HepG2 (cell line): ENCODE measurements at regions not wholly inside any gene's neighbourhood (a gene's known extent, or its start where the extent isn't known, plus 50 kb on each side); places are given as distances from the start of the nearest gene placed in this dataset.
A peak's percentile ranks its signal among the peaks of the same experiment; 100 is the strongest.

ENCODE experiments used
- ATAC-seq: fragments of 200-7000 bp; cut with Tn5 transposase; 3 replicates; pipeline ENCODE4 v1.9.1; 2020; ENCODE audit warnings: mild to moderate bottlenecking, moderate library complexity
- BruUV-seq: library from RNA; stranded (reverse); fragments of 400-500 nt; replicated peaks from 2 replicates; lab custom pipeline; 2021; lab: Mats Ljungman, UMichigan
- CTCF ChIA-PET: fragments of 300-600 bp; formaldehyde crosslinking; extraction: SDS; loops from one replicate; lab custom pipeline; 2021; ENCODE audit warnings: low total read pairs, inconsistent platforms, low intra/inter-chr PET ratio; lab: Yijun Ruan, JAX
- POLR2A ChIA-PET: fragments of 350-600 bp; sonication (Branson Sonifier 250); formaldehyde crosslinking; loops from one replicate; lab custom pipeline; 2020; ENCODE audit warnings: antibody characterized with exemption, inconsistent platforms; lab: Yijun Ruan, JAX
- DNase-seq: peaks from one replicate; pipeline ENCODE4 v3.0.0-alpha.2; 2015; ENCODE audit warnings: low spot score
- FAIRE-seq: peaks from 3 replicates; lab custom pipeline; 2011; peaks lifted over from hg19 to GRCh38; lab: Jason Lieb, UNC
- H2AFZ ChIP-seq: one replicate; pipeline ENCODE4 v1.6.1; 2011; ENCODE audit warnings: low read length, inconsistent platforms
- H3K27ac ChIP-seq: fragments of 300-600 bp; 3 replicates; pipeline ENCODE4 v1.8.0; 2011; ENCODE audit warnings: mixed run types, mild to moderate bottlenecking, mixed read lengths, low read length, inconsistent platforms; ENCODE audit not compliant: insufficient read depth; ENCODE audit errors: extremely low read length
- H3K27me3 ChIP-seq, 2 experiments: fragments of 200-600 bp in 1 of 2; 2 replicates in 1 of 2; 3 replicates in 1 of 2; pipeline versions ENCODE4 v1.6.0 to v1.8.0; 2011; ENCODE audit warnings: low read length in 2 of 2, mild to moderate bottlenecking in 2 of 2, moderate library complexity in 2 of 2, inconsistent platforms in 1 of 2; ENCODE audit not compliant: insufficient read depth in 2 of 2, control insufficient read depth in 1 of 2
- H3K36me3 ChIP-seq, 2 experiments: fragments of 200-600 bp in 1 of 2; replicated peaks in 1 of 2; 2 replicates in 1 of 2; 3 replicates in 1 of 2; pipeline versions ENCODE4 v1.5.1 to v1.8.0; 2011; ENCODE audit warnings: low read length in 2 of 2, inconsistent platforms in 1 of 2; ENCODE audit not compliant: insufficient read depth in 2 of 2, control insufficient read depth in 1 of 2
- H3K4me1 ChIP-seq: 2 replicates; pipeline ENCODE4 v1.5.1; 2012; ENCODE audit warnings: low read length, inconsistent platforms; ENCODE audit not compliant: insufficient read depth
- H3K4me2 ChIP-seq: 2 replicates; pipeline ENCODE4 v1.6.0; 2011; ENCODE audit warnings: low read depth, low read length, inconsistent platforms
- H3K4me3 ChIP-seq, 3 experiments: fragments of 200-600 bp in 1 of 3; sonication (generic), shearing (Covaris generic) in 1 of 3; replicated peaks in 1 of 3; 2 replicates each; pipeline ENCODE4 v1.5.1; 2011 to 2016; ENCODE audit warnings: low read length in 3 of 3, inconsistent platforms in 2 of 3, low read depth in 2 of 3, mild to moderate bottlenecking in 2 of 3, control low read depth in 1 of 3, mixed read lengths in 1 of 3; ENCODE audit not compliant: insufficient read depth in 1 of 3
- H3K79me2 ChIP-seq: one replicate; pipeline ENCODE4 v1.6.1; 2011; ENCODE audit warnings: low read length, inconsistent platforms; ENCODE audit not compliant: insufficient read depth
- H3K9ac ChIP-seq: 2 replicates; pipeline ENCODE4 v1.6.0; 2011; ENCODE audit warnings: mild to moderate bottlenecking, low read depth, low read length, inconsistent platforms; ENCODE audit not compliant: insufficient read depth
- H3K9me3 ChIP-seq: 2 replicates; pipeline ENCODE4 v1.5.1; 2012; ENCODE audit warnings: mild to moderate bottlenecking, low read length
- H4K20me1 ChIP-seq: 2 replicates; pipeline ENCODE4 v1.6.0; 2011; ENCODE audit warnings: inconsistent platforms, mild to moderate bottlenecking, low read length, moderate library complexity; ENCODE audit not compliant: insufficient read depth
- AHDC1 ChIP-seq: sonication (generic); formaldehyde crosslinking; IDR thresholded peaks from 2 replicates; pipeline ENCODE4 v1.5.1; 2020; ENCODE audit warnings: mild to moderate bottlenecking, missing genetic modification reagents, borderline replicate concordance
- CC2D1A ChIP-seq: sonication (generic); formaldehyde crosslinking; IDR thresholded peaks from 2 replicates; pipeline ENCODE4 v1.8.1; 2023; ENCODE audit warnings: mild to moderate bottlenecking, missing genetic modification reagents
- FOSL2 ChIP-seq: sonication (generic); formaldehyde crosslinking; IDR thresholded peaks from 2 replicates; pipeline ENCODE4 v1.4.0; 2020; ENCODE audit warnings: missing genetic modification reagents
- KDM1A ChIP-seq: IDR thresholded peaks from 2 replicates; pipeline ENCODE4 v1.6.1; 2016; ENCODE audit warnings: missing compliant biosample characterization
- MYC ChIP-seq: sonication (generic); formaldehyde crosslinking; IDR thresholded peaks from 2 replicates; pipeline ENCODE4 v1.9.0; 2021; ENCODE audit warnings: missing genetic modification reagents, borderline replicate concordance
- PRMT3 ChIP-seq: sonication (generic); formaldehyde crosslinking; IDR thresholded peaks from 2 replicates; pipeline ENCODE4 v1.8.1; 2022; ENCODE audit warnings: low read depth, mild to moderate bottlenecking, moderate library complexity, missing genetic modification reagents, borderline replicate concordance
- RCOR2 ChIP-seq: IDR thresholded peaks from 2 replicates; pipeline ENCODE4 v1.6.1; 2016; ENCODE audit warnings: missing biosample characterization, missing genetic modification reagents
- SAP130 ChIP-seq: IDR thresholded peaks from 2 replicates; pipeline ENCODE4 v1.6.1; 2016; ENCODE audit warnings: low read depth
- SOX13 ChIP-seq, 3 experiments: fragments of 450-650 bp in 1 of 3; sonication (generic) in 1 of 3; formaldehyde crosslinking in 1 of 3; IDR thresholded peaks in 2 of 3; conservative IDR thresholded peaks in 1 of 3; 2 replicates each; pipeline versions ENCODE4 v1.5.0 to v1.6.1; 2016 to 2020; ENCODE audit warnings: antibody characterized with exemption in 1 of 3, mild to moderate bottlenecking in 1 of 3, missing compliant biosample characterization in 1 of 3, missing genetic modification reagents in 1 of 3, moderate library complexity in 1 of 3
- SOX6 ChIP-seq, 2 experiments: fragments of 450-650 bp in 1 of 2; sonication (generic) in 1 of 2; formaldehyde crosslinking in 1 of 2; IDR thresholded peaks; 2 replicates each; pipeline versions ENCODE4 v1.4.0 to v1.6.1; 2017 to 2020; ENCODE audit warnings: antibody characterized with exemption in 1 of 2, mild to moderate bottlenecking in 1 of 2, missing genetic modification reagents in 1 of 2
- ZFAT ChIP-seq: sonication (generic); formaldehyde crosslinking; conservative IDR thresholded peaks from 2 replicates; pipeline ENCODE4 v1.8.1; 2023; ENCODE audit warnings: missing genetic modification reagents, inconsistent platforms
- ZFP36L2 ChIP-seq: sonication (generic); formaldehyde crosslinking; IDR thresholded peaks from 2 replicates; pipeline ENCODE4 v1.4.0; 2020; ENCODE audit warnings: missing genetic modification reagents
- ZNF251 ChIP-seq: sonication (generic); formaldehyde crosslinking; IDR thresholded peaks from 2 replicates; pipeline ENCODE4 v1.9.0; 2021; ENCODE audit warnings: mild to moderate bottlenecking, missing genetic modification reagents
- ZNF609 ChIP-seq: sonication (generic); formaldehyde crosslinking; IDR thresholded peaks from 2 replicates; pipeline ENCODE4 v1.4.0; 2020; ENCODE audit warnings: mild to moderate bottlenecking, missing genetic modification reagents, borderline replicate concordance
- WGBS: methylation state at CpG from one replicate; pipeline ENCODE4 v1.1.6; 2017; ENCODE audit warnings: low lambda C conversion rate; 5-methylcytosine and 5-hydroxymethylcytosine counted together
- in situ Hi-C: cut with HindIII; loops from 2 replicates; pipeline ENCODE4 v1.10.0; 2017; ENCODE audit warnings: low pct_unique_long_range_greater_than_20kb; ENCODE audit not compliant: extremely low pct_ligation_motif_present
- intact Hi-C: fragments of 100-400 bp; cut with micrococcal nuclease; formaldehyde crosslinking; loops from one replicate; pipeline ENCODE4 v1.10.0; 2022; ENCODE audit not compliant: unreplicated experiment

- intact Hi-C loops (no loop called here), in situ Hi-C loops (no loop called here)
- peaks cover 15% of the 10 kb centered on the region for H3K4me1 ChIP-seq
- no TSS peak for BruUV-seq
- no peaks in the 10 kb centered on the region for H3K79me2 ChIP-seq
- no peak overlapping the region for H3K4me3 ChIP-seq
- H3K9ac ChIP-seq = no peak overlapping the region
- CTCF ChIA-PET = no interaction called here
- no peaks in the 10 kb centered on the region for H3K9me3 ChIP-seq
- POLR2A ChIA-PET = interaction anchor here (0.8 to 1.4 kb wide), 2 partner anchors 67 to 68 kb away, joined by 3 to 4 read pairs; partner anchors contain the start of gene CTSL
- peak overlapping the region; percentile 40; the same call in 1 of the 2 replicates for H3K4me2 ChIP-seq
- H3K27ac ChIP-seq = no peak overlapping the region
- H2AFZ ChIP-seq = no peak overlapping the region
- FAIRE-seq (peak; percentile 74), DNase-seq (peak; percentile 85), ATAC-seq (peak; percentile 92)
- H4K20me1 ChIP-seq = no peaks in the 10 kb centered on the region
- 3% methylated on average over 5 of the region's 6 CpGs for WGBS
- peaks cover 1 to 7% of the 10 kb centered on the region in 2 experiments; a peak in 3 of 5 replicates for H3K27me3 ChIP-seq
- no peaks in the 10 kb centered on the region for H3K36me3 ChIP-seq
- TF ChIP-seq KDM1A (CRISPR knock-in tag) (0 out of 2 replicates have a peak, but pooled peaks have one; percentile 9), ZFP36L2 (CRISPR knock-in tag) (no peak), MYC (CRISPR knock-in tag) (no peak), RCOR2 (CRISPR knock-in tag) (0 out of 2 replicates have a peak, but pooled peaks have one; percentile 41), ZFAT (CRISPR knock-in tag) (no peak), AHDC1 (peak; percentile 67; the same call in 1 of the 2 replicates), PRMT3 (no peak), SOX13 (IDR thresholded peaks at IDR 0.05) (0 out of 2 replicates have a peak, but pooled peaks have one; percentile 16), SOX13 (CRISPR knock-in tag; conservative IDR thresholded peaks at IDR 0.05 in 1 of 2, IDR thresholded peaks at IDR 0.05 in 1 of 2) (peak in 1 of 2 experiments; percentile 71; a peak in 2 of 4 replicates), SOX6 (IDR thresholded peaks at IDR 0.05) (no peak), SOX6 (CRISPR knock-in tag; IDR thresholded peaks at IDR 0.05) (peak; percentile 72), SAP130 (peak; percentile 51), ZNF609 (CRISPR knock-in tag) (0 out of 2 replicates have a peak, but pooled peaks have one; percentile 27), CC2D1A (CRISPR knock-in tag) (no peak), ZNF251 (CRISPR knock-in tag) (no peak), FOSL2 (peak; percentile 98)
These were observed 67.4 kb downstream of the CTSL start for GRCh38 chr9:87793292-87793691.
